ENCODE measurements at regions not wholly inside any gene's neighbourhood (a gene's known extent, or its start where the extent isn't known, plus 50 kb on each side); places are given as distances from the start of the nearest gene placed in this dataset.

- intact Hi-C loops (cut with micrococcal nuclease) = no loop called here
- WGBS (ENCODE audit: insufficient coverage) = no CpG with 5 or more reads among the region's 2 CpGs
These were observed 50.0 kb upstream of the CHST1 start for GRCh38 chr11:45715418-45715817.

More at GRCh38 chr11:45715418-45715817, 50.0 kb upstream of the CHST1 start:
- Histone ChIP-seq H3K4me1 (ENCODE audit: control insufficient read depth in 1 of 2, insufficient read depth in 2 of 2, low read length in 2 of 2) (no peaks in the 10 kb centered on the region), H3K27ac (ENCODE audit: low read depth in 1 of 2, low read length in 2 of 2) (no peak overlapping the region), H3K36me3 (replicated peaks in 1 of 2; ENCODE audit: control insufficient read depth in 1 of 2, insufficient read depth in 2 of 2, low read length in 2 of 2) (no peaks in the 10 kb centered on the region), H3K79me2 (ENCODE audit: insufficient read depth, low read length) (no peaks in the 10 kb centered on the region), H3K4me2 (replicated peaks; ENCODE audit: extremely low read depth, low read length, poor library complexity, severe bottlenecking) (no peak overlapping the region), H2AFZ (ENCODE audit: insufficient read depth, low read depth, low read length, poor library complexity, severe bottlenecking) (no peak overlapping the region), H3K4me3 (replicated peaks in 1 of 3; ENCODE audit: low read depth in 2 of 3, low read length in 3 of 3) (no peak overlapping the region), H3K9me3 (replicated peaks in 1 of 2; ENCODE audit: control insufficient read depth in 1 of 2, insufficient read depth in 1 of 2, low read length in 2 of 2) (no peaks in the 10 kb centered on the region), H3K9ac (ENCODE audit: insufficient read depth, low read length, poor library complexity, severe bottlenecking) (no peak overlapping the region), H4K20me1 (ENCODE audit: insufficient read depth, low read length) (no peaks in the 10 kb centered on the region), H3K27me3 (ENCODE audit: control insufficient read depth in 2 of 2, insufficient read depth in 2 of 2, low read length in 2 of 2) (peaks cover 5 to 13% of the 10 kb centered on the region in 2 donors)
- Mint-ChIP-seq H3K9me3 (no peaks in the 10 kb centered on the region), H3K4me1 (no peaks in the 10 kb centered on the region), H3K27ac (peak overlapping the region in 1 of 7 donors; percentile 16), H3K4me3 (no peak overlapping the region), H3K36me3 (no peaks in the 10 kb centered on the region), H3K27me3 (ENCODE audit: low read depth in 3 of 3) (peaks cover 12 to 21% (median 17%) of the 10 kb centered on the region in 3 donors)
- TF ChIP-seq CTCF (IDR thresholded peaks at IDR 0.05) = no peak
- DNase-seq = no peak
